DOHH2 (cell line): ENCODE measurements at regions not wholly inside any gene's neighbourhood (a gene's known extent, or its start where the extent isn't known, plus 50 kb on each side); places are given as distances from the start of the nearest gene placed in this dataset.

Experiments
- CTCF ChIP-seq: fragments of 200-600 bp; sonication (generic); IDR thresholded peaks from one replicate; pipeline ENCODE4 v1.5.1; 2014; ENCODE audit warnings: antibody characterized with exemption, mild to moderate bottlenecking, low read depth, low read length; ENCODE audit not compliant: poor library complexity, severe bottlenecking
- EZH2phosphoT487 ChIP-seq: fragments of 200-600 bp; sonication (generic); IDR thresholded peaks from 2 replicates; pipeline ENCODE4 v1.6.1; 2017; ENCODE audit warnings: borderline replicate concordance, mild to moderate bottlenecking, antibody characterized with exemption, low read length, moderate library complexity, mixed read lengths

DNA sequence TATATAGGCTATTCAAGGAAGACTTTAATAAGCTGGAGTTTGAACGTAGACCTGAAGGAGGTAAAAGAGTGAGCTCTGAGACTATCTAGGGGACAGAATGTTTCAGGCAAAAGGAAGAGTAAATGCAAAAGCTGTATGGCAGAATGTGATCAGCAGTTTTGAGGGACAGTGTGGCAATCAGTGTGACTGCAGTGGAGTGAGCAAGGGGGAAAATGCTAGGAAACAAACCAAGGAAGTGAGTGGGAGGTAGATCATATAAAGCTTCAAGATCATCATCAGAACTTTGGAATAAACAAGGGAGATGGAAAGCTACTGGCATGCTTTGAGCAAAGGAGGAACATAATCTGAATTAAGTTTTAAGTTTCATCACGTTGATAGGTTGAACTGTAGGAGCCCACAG lies 67.5 kb upstream of the BTG1 start:
- TF ChIP-seq CTCF: no peak
- no peak for TF ChIP-seq EZH2phosphoT487
